ENCODE measurements at regions not wholly inside any gene's neighbourhood (a gene's known extent, or its start where the extent isn't known, plus 50 kb on each side); places are given as distances from the start of the nearest gene placed in this dataset.

- H3K36me3 ChIP-seq (replicated peaks in 1 of 2) = no peaks in the 10 kb centered on the region
- 74 to 84% (median 82%) methylated on average over 4 of the region's 4 CpGs for WGBS, 4 donors
- H3K9me3 ChIP-seq (replicated peaks in 1 of 3) = no peaks in the 10 kb centered on the region
- no peaks in the 10 kb centered on the region for H3K4me1 ChIP-seq (replicated peaks in 1 of 2)
- no peak overlapping the region for H3K4me3 ChIP-seq
- H3K27ac ChIP-seq = no peak overlapping the region
- intact Hi-C loops (cut with DNase I) = no loop called here
- no peak for TF ChIP-seq CTCF (IDR thresholded peaks at IDR 0.05)
- H3K27me3 ChIP-seq = no peaks in the 10 kb centered on the region
- DNase-seq = peak in 1 of 7 donors; percentile 15
These were observed 600.4 kb upstream of the CADM1 start for GRCh38 chr11:116104498-116105174.

- Histone ChIP-seq H3K9me3 (replicated peaks in 1 of 3) (no peaks in the 10 kb centered on the region), H3K36me3 (replicated peaks in 1 of 2) (no peaks in the 10 kb centered on the region), H3K27me3 (no peaks in the 10 kb centered on the region), H3K4me1 (replicated peaks in 1 of 2) (no peaks in the 10 kb centered on the region), H3K27ac (no peak overlapping the region), H3K4me3 (no peak overlapping the region)
- peak in 1 of 7 donors; percentile 6 for DNase-seq
- intact Hi-C loops (cut with DNase I) = no loop called here
- TF ChIP-seq POLR2A (IDR thresholded peaks at IDR 0.05) (no peak), CTCF (IDR thresholded peaks at IDR 0.05) (no peak)
- WGBS, 4 donors = 75 to 86% (median 79%) methylated on average over 3 of the region's 3 CpGs
These were observed 597.7 kb upstream of the CADM1 start for GRCh38 chr11:116101902-116102301.

- TF ChIP-seq CTCF (IDR thresholded peaks at IDR 0.05) = no peak
- TF ChIP-seq POLR2A (IDR thresholded peaks at IDR 0.05) = no peak
- H3K4me1 ChIP-seq (replicated peaks in 1 of 2) = no peaks in the 10 kb centered on the region
- H3K27me3 ChIP-seq = no peaks in the 10 kb centered on the region
- H3K4me3 ChIP-seq = no peak overlapping the region
- 80 to 92% (median 83%) methylated on average over 2 of the region's 2 CpGs for WGBS, 4 donors
- intact Hi-C loops (cut with DNase I) = no loop called here
- H3K9me3 ChIP-seq (replicated peaks in 1 of 3) = no peaks in the 10 kb centered on the region
- DNase-seq = peak in 1 of 7 donors; percentile 28
- H3K27ac ChIP-seq = no peak overlapping the region
- H3K36me3 ChIP-seq (replicated peaks in 1 of 2) = no peaks in the 10 kb centered on the region
These were observed 595.8 kb upstream of the CADM1 start for GRCh38 chr11:116100016-116100415.

GRCh38 chr11:116099541-116099940, 595.3 kb upstream of the CADM1 start:
- no peak overlapping the region for H3K4me3 ChIP-seq
- no peaks in the 10 kb centered on the region for H3K9me3 ChIP-seq (replicated peaks in 1 of 3)
- H3K36me3 ChIP-seq (replicated peaks in 1 of 2) = no peaks in the 10 kb centered on the region
- WGBS, 4 donors = 74 to 85% (median 84%) methylated on average over 6 of the region's 6 CpGs
- H3K4me1 ChIP-seq (replicated peaks in 1 of 2) = no peaks in the 10 kb centered on the region
- no peak for TF ChIP-seq CTCF (IDR thresholded peaks at IDR 0.05)
- no peak for TF ChIP-seq POLR2A (IDR thresholded peaks at IDR 0.05)
- no peak for DNase-seq
- intact Hi-C loops (cut with DNase I) = no loop called here
- H3K27ac ChIP-seq = no peak overlapping the region
- H3K27me3 ChIP-seq = no peaks in the 10 kb centered on the region
